ENCODE measurements at regions not wholly inside any gene's neighbourhood (a gene's known extent, or its start where the extent isn't known, plus 50 kb on each side); places are given as distances from the start of the nearest gene placed in this dataset.

- TF ChIP-seq POLR2A (IDR thresholded peaks at IDR 0.05; ENCODE audit: extremely low read depth, insufficient read length) (no peak), MYC (IDR thresholded peaks at IDR 0.05; ENCODE audit: low read depth, low read length) (no peak)
- TF ChIP-seq, protein P1, sequence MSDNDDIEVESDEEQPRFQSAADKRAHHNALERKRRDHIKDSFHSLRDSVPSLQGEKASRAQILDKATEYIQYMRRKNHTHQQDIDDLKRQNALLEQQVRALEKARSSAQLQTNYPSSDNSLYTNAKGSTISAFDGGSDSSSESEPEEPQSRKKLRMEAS (IDR thresholded peaks at IDR 0.05; ENCODE audit: low read depth, low read length), result no peak
- TF ChIP-seq, protein P2, sequence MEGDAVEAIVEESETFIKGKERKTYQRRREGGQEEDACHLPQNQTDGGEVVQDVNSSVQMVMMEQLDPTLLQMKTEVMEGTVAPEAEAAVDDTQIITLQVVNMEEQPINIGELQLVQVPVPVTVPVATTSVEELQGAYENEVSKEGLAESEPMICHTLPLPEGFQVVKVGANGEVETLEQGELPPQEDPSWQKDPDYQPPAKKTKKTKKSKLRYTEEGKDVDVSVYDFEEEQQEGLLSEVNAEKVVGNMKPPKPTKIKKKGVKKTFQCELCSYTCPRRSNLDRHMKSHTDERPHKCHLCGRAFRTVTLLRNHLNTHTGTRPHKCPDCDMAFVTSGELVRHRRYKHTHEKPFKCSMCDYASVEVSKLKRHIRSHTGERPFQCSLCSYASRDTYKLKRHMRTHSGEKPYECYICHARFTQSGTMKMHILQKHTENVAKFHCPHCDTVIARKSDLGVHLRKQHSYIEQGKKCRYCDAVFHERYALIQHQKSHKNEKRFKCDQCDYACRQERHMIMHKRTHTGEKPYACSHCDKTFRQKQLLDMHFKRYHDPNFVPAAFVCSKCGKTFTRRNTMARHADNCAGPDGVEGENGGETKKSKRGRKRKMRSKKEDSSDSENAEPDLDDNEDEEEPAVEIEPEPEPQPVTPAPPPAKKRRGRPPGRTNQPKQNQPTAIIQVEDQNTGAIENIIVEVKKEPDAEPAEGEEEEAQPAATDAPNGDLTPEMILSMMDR (IDR thresholded peaks at IDR 0.05; ENCODE audit: low read depth, low read length), result no peak
- no peak overlapping the region for H3K4me3 ChIP-seq (ENCODE audit: low read depth, low read length)
- no peak for DNase-seq (ENCODE audit: low read depth)
Measured at GRCh38 chr9:1235650-1236049, 185.5 kb downstream of the DMRT2 start.

- TF ChIP-seq POLR2A (IDR thresholded peaks at IDR 0.05; ENCODE audit: extremely low read depth, insufficient read length) (no peak), MYC (IDR thresholded peaks at IDR 0.05; ENCODE audit: low read depth, low read length) (no peak)
- TF ChIP-seq, protein P2 (IDR thresholded peaks at IDR 0.05; ENCODE audit: low read depth, low read length), result no peak
- TF ChIP-seq, protein P1 (IDR thresholded peaks at IDR 0.05; ENCODE audit: low read depth, low read length), result no peak
- H3K4me3 ChIP-seq (ENCODE audit: low read depth, low read length), result no peak overlapping the region
- no peak for DNase-seq (ENCODE audit: low read depth)
Measured at GRCh38 chr9:1236061-1236460, 185.9 kb downstream of the DMRT2 start.

GRCh38 chr9:1238407-1238806, 188.2 kb downstream of the DMRT2 start:
- TF ChIP-seq POLR2A (IDR thresholded peaks at IDR 0.05; ENCODE audit: extremely low read depth, insufficient read length), result no peak
- TF ChIP-seq MYC (IDR thresholded peaks at IDR 0.05; ENCODE audit: low read depth, low read length), result no peak
- TF ChIP-seq, protein P2 (IDR thresholded peaks at IDR 0.05; ENCODE audit: low read depth, low read length), result no peak
- TF ChIP-seq, protein P1 (IDR thresholded peaks at IDR 0.05; ENCODE audit: low read depth, low read length), result no peak
- no peak overlapping the region for H3K4me3 ChIP-seq (ENCODE audit: low read depth, low read length)
- DNase-seq (ENCODE audit: low read depth), result no peak

GRCh38 chr9:1248743-1249142, 198.6 kb downstream of the DMRT2 start:
- DNase-seq (ENCODE audit: low read depth), result no peak
- TF ChIP-seq, protein P2 (IDR thresholded peaks at IDR 0.05; ENCODE audit: low read depth, low read length), result no peak
- no peak for TF ChIP-seq POLR2A (IDR thresholded peaks at IDR 0.05; ENCODE audit: extremely low read depth, insufficient read length)
- TF ChIP-seq, protein P1 (IDR thresholded peaks at IDR 0.05; ENCODE audit: low read depth, low read length), result no peak
- no peak for TF ChIP-seq MYC (IDR thresholded peaks at IDR 0.05; ENCODE audit: low read depth, low read length)
- no peak overlapping the region for H3K4me3 ChIP-seq (ENCODE audit: low read depth, low read length)

- DNase-seq (ENCODE audit: low read depth), result no peak
- TF ChIP-seq, protein P2 (IDR thresholded peaks at IDR 0.05; ENCODE audit: low read depth, low read length), result no peak
- no peak for TF ChIP-seq POLR2A (IDR thresholded peaks at IDR 0.05; ENCODE audit: extremely low read depth, insufficient read length)
- TF ChIP-seq MYC (IDR thresholded peaks at IDR 0.05; ENCODE audit: low read depth, low read length), result no peak
- TF ChIP-seq, protein P1 (IDR thresholded peaks at IDR 0.05; ENCODE audit: low read depth, low read length), result no peak
- H3K4me3 ChIP-seq (ENCODE audit: low read depth, low read length), result no peak overlapping the region
Measured at GRCh38 chr9:1253064-1253979, 203.2 kb downstream of the DMRT2 start.

Measured in NB4 (cell line).